Left ventricle myocardium superior (tissue), 1 donor: ENCODE measurements at regions not wholly inside any gene's neighbourhood (a gene's known extent, or its start where the extent isn't known, plus 50 kb on each side); places are given as distances from the start of the nearest gene placed in this dataset.
"Not testable (repeated sequence)": the region's sequence is repeated elsewhere in the genome, so short reads cannot be mapped to it uniquely, and the experiment has no call there.

Experiments
- ATAC-seq: fragments of 200-7000 bp; cut with Tn5 transposase; one replicate; pipeline ENCODE4 v1.9.1; 2020; ENCODE audit warnings: mild to moderate bottlenecking, moderate library complexity
- DNase-seq: peaks from one replicate; pipeline ENCODE4 v3.0.0-alpha.2; 2020
- intact Hi-C: fragments of 100-400 bp; cut with micrococcal nuclease; formaldehyde crosslinking; loops from one replicate; pipeline ENCODE4 v1.11.0; 2022
- donor health status: DM: no; HTN: yes; CAD: no; lungs with severe emphysema.

DNA sequence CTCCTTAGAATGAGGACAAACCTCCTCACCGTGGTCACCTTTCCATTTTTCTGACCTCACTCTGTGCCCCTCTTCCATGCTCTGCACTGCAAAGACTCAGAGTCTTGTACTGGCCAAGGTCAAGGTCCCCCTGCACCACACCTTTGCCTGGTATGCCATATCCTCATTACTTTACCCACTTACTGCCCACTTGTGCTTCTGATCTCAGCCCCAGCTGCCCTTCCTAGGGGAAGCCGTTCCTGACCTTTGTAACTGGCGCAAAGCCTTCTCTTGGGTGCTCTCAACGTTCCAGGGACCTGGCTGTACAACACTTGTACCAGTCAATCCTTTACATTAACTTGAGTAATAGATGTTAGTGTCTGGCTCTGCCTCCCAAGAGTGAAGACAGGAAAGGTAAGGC is 256.0 kb downstream of the SV2B start:
- intact Hi-C loops = no loop called here
- DNase-seq = no peak
- ATAC-seq = no peak

DNA sequence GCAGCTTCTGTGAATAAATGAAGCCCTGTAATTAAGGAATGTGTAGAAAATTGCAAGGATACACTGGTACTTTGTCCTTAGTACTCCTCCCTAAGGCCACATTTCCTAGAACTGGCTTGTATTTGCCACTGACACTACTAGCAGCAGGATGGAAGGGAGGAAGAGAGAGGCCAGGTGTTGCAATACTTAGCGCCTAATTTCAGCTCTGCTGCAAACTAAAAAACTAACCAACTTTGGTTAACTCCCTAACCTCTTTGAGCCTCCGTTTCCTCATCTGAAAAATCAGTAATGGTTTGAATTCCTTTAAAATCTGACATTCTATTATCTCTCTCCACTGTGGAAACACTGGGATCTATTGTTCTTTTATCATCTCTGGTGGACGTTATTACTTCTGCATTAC is 257.0 kb downstream of the SV2B start:
- intact Hi-C loops = no loop called here
- no peak for DNase-seq
- ATAC-seq = no peak

DNA sequence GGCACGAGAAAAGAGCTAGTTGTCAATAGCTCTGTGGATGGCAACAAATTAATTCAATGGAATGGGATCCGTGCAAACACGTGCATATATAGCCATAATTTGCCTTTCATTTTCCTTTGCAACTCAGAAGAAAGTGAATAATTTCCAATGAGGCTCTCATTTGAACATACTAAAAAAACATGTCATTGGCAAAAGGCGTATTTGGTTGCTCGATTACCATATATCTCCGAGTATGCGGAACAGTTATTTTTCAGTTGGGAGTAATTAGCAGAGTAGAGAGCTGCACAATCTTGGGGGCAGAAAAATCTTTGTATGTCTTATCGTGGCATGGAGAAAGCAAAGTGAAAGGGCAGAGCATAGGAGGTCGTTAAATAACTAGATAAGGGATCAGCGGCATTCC is 257.4 kb downstream of the SV2B start:
- intact Hi-C loops = no loop called here
- ATAC-seq (no peak), DNase-seq (no peak)

DNA sequence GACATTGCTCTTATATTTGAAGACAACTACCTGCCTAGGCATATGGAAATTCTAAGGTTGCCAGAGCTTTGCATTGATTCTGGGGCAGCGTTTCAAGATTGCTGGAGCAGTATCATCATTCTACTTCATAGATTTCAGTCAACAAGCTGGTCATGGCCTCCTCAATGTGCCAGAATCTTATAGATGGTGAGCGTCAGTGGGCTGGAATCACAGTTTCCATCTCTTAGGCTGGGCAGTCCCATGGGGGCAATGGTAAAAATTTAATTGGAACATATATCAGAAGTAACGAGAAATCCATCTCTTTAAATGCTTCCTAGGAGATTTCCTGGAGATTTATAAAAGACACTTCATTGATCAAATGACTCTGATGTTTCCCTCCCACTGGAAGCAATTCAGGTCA is 258.3 kb downstream of the SV2B start:
- intact Hi-C loops = no loop called here
- no peak for ATAC-seq
- DNase-seq = no peak

DNA sequence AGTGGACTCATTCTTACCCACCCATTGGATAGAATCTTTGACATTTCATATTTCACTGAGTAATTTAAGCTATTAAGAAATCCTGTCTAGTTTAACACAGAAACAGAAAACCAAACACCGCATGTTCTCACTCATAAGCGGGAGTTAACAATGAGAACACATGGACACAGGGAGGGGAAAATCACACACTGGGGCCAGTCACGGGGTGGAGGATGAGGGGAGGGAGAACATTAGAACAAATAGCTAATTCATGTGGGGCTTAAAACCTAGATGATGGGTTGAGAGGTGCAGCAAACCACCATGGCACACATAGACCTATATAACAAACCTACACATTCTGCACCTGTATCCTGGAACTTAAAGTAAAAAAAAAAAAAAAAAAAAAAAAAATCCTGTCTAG is 261.6 kb downstream of the SV2B start:
- ATAC-seq, intact Hi-C loops, DNase-seq: not testable (repeated sequence)

DNA sequence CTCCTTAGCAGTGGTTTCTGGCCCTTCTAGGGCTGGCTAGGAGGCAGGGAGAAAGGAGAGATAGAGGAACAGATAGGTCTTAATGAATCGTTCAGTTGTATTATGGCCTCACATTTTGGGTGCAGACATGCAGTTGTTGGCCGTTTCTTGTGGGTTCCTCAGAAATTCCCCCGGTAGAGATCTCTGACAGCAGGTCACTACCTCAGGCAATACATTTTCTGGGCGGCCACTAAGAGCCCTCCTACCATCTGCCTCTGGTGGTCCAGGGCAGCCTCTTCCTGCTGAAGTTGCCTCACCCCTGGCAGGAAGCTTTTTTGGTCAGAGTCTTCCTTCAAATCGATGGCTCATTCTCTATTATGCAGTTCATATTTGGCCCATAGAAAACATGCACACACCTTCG is 266.1 kb downstream of the SV2B start:
- no peak for DNase-seq
- intact Hi-C loops = no loop called here
- no peak for ATAC-seq

DNA sequence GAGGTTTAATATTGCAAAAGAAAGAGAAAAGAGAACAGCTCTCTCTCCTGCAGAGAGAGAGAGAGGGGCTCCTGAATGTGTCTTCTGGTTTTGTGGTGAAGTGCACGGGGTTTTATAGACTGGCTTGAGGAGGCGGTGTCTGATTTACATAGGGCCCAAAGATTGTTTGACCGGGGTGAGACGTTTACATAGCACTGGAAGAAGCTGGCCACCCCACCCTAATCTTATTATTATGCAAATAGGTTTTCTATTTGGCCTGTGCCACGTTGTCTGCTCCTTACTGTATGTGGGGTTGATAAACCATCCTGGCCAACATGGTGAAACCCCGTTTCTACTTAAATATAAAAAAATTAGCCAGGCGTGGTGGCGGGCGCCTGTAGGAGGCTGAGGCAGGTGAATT is 268.6 kb downstream of the SV2B start:
- intact Hi-C loops = no loop called here
- no peak for DNase-seq
- no peak for ATAC-seq

DNA sequence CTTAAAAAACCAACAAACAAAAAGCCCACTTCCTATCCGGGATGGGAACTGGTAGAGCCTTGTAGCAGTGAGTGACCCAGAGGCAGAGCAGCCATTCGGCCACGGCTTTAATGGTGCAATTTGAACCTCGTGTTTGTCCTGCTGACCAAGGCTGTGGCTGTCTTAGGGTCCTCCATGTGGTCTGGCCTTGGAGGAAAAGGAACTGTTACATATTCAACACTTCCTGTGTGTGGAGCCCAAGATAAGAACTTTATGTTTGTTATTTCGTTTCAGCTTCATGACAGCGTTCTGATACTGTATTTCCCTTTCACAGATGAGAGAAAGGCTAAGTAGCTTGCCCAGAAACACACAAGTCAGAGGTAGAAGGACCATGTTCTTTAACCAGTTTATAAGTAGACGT is 269.8 kb downstream of the SV2B start:
- intact Hi-C loops = no loop called here
- DNase-seq (no peak), ATAC-seq (no peak)

DNA sequence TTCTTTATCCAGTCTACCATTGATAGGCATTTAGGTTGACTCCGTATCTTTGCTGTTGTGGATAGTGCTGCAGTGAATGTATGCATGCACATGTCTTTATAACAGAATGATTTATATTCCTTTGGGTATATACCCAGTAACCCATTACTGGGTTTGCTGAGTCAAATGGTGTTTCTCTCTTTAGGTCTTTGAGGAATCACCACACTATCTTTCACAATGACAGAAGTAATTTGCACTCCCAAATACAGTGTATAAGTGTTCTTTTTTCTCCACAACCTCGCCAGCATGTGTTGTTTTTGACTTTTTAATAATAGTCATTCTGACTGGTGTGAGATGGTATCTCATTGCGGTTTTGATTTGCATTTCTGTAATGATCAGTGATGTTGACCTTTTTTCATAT is 271.3 kb downstream of the SV2B start:
- DNase-seq, ATAC-seq, intact Hi-C loops: not testable (repeated sequence)

DNA sequence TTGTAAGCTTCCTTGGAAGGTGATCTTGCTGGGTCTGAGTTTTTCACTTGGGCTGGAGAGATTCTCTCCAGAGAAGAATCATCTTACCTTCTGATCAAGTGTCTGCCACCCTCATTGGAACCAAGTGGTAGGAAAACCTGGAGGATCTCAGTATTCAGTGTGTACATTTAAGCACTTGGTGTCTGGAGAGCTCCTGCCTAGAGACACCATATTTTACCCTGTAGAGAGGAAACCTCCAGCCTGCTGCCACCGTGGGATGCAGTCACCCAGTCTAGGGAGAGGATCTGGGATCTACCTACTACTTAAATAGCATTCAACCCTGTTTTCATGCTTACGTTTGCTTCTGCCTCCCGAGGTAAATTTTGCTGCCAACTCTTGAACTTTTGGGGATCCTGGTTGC is 274.3 kb downstream of the SV2B start:
- intact Hi-C loops = no loop called here
- ATAC-seq (no peak), DNase-seq (no peak)

DNA sequence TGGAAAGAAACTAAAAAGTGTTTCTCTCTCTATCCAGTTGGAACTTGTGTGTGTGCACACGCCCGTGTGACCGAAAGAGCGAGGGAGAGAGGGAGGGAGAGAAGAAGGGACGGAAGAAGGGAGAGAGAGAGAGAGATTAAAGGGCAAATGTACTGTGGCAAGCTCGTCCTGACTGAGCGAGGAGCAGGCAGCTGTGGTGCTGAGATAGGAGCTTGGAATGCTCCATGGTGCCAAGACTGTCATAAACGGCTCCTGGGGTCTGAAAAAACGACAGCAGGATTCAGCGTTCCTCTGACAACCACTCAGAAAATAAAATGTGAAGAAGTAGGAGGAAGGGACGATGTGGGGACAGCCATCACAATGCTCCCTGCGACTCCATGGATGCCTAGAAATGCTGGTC is 276.0 kb downstream of the SV2B start:
- DNase-seq (peak; percentile 25), ATAC-seq (peak; percentile 52)
- intact Hi-C loops = no loop called here

DNA sequence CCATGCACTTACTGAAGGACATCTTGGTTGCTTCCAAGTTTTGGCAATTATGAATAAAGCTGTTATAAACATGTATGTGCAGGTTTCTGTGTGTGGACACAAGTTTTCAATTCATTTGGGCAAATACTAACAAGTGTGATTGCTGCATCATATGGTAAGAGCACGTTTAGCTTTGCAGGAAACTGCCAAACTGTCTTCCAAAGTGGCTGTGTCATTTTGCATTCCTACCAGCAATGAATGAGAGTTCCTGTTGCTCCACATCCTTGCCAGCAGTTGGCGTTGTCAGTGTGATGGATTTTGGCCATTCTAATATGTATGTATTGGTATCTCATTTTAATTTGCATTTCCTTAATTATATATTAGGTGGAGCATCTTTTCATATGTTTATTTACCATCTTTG is 280.1 kb downstream of the SV2B start:
- no peak for DNase-seq
- no peak for ATAC-seq
- intact Hi-C loops = no loop called here

DNA sequence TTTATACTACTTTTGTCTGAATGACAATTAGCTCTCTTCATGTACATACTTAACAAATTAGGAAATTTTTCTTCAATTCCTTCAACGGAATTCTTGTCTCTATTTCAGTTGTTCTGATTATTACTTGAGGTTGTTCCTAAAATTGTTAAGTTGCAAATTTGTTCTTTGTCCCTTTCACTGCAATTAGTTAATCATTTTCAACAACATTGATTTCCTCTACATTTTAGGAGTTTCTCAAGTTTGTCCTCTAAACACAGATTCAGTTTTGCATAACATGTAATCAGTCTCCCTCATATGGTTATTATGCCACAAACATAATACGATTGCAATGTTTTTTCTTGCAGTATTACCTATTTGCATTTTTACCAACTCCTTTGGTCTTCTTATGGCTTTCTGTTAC is 283.5 kb downstream of the SV2B start:
- DNase-seq (no peak), ATAC-seq (no peak)
- intact Hi-C loops = no loop called here

DNA sequence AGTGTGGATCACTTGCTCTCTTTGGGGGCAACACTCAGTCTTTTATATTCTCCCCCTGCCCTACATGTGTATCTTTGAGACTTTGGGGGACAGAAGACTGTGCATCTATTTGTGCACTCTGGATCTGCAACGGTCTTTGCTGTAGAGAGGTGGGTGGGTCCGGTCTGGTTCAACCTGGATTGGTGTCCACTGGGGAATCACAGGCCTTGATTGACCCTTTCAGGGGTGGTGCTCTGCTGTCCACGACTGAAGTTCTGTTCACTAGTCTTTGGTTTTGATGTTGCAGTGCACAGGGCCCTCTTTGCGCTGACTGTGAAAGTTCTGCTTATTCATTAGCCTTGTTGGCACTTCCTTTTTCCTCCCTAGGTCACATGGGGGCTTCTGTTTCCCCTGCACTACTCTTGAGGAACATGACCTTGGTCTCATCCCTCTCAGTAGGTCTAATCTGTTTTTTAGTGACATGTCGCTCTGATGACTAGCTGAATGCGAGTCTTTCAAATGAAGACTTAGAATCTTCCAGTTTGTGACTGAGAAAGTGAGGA is 284.2 kb downstream of the SV2B start:
- DNase-seq (no peak), ATAC-seq (no peak)
- intact Hi-C loops = no loop called here

DNA sequence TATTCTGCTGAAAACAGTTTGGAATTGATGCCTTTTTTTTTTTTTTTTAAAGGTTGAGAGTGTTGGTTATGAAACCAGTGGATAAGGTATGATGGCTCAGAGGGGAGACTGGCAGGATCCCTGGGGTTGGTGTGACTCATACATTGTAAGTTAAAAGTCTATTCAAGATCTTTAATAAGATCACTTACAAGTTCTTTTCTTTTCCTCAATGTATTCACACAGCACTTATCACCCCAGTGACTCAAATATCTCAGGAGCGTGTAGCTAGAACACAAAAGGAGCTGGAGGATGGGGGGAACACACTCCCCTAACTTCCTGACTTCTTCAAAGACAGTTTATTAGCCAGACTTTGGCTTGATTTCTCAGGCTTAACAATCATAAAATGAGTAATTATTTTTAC is 285.3 kb downstream of the SV2B start:
- ATAC-seq (no peak), DNase-seq (no peak)
- intact Hi-C loops = no loop called here

DNA sequence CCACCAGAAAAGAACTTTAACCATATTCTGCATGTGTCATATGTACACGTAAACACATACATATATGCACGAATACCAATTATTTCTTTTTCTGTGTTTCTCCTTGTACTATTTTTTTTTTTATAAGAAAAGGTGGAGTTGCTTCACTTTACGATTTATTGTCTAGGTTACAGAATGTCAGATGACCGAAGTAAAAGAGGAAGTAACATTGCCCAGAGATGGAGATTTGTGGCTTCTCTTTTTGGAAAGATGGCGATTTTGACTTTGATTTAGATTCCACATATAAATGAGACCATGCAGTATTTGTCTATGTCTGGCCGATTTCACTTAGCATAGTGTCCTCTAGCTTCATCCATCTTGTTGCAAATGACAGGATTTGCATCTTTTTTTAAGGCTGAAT is 293.1 kb downstream of the SV2B start:
- ATAC-seq = no peak
- no peak for DNase-seq
- intact Hi-C loops = no loop called here

DNA sequence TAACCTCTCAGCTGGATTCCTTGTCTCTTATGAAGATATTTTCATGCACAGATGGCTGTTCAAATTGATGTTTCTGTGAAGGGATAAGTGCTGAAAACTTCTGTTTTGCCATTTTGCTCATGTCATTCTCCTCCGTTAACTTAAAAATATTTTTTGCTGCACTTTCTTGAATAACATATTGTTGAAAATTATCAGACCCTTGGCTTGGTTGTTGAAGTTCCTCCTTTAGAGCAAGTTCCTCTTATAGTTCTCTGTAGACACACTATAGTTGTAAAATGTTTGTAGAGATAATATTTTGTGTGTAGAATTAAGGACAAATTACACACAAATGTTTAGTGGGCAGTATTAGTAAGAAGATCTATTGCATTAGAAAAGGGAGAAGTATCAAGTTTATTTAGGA is 300.4 kb downstream of the SV2B start:
- DNase-seq (no peak), ATAC-seq (no peak)
- intact Hi-C loops = no loop called here

DNA sequence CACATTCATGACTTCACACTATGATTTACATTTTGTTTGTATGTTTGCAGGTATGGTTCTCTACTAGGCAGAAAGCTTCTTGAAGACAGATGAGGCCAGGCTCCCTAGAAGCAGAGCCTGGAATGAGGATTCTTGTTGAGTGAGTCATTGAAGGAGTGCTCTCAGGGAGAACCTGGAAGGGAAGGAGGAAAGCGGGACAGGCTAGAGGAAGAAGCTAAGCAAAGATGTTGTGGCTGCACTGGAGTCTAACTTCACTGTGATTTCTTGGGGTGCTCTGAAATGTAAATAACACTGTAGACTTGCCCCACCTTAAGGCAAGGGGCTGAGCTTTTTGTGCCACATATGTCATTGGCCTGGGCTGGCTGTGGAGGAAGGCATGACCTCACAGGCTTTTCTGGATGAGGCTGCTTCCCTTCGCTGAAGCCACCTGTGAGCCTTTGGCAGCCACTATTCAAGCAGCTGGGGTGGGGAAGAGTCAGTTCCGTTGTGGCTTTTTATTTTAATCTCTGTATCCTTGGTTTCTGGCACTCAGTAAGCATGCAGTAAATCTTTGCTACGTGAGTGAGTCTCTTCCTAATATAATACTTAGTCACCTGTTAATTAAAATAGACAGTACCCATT is 307.3 kb downstream of the SV2B start:
- DNase-seq (no peak), ATAC-seq (peak; percentile 71)

DNA sequence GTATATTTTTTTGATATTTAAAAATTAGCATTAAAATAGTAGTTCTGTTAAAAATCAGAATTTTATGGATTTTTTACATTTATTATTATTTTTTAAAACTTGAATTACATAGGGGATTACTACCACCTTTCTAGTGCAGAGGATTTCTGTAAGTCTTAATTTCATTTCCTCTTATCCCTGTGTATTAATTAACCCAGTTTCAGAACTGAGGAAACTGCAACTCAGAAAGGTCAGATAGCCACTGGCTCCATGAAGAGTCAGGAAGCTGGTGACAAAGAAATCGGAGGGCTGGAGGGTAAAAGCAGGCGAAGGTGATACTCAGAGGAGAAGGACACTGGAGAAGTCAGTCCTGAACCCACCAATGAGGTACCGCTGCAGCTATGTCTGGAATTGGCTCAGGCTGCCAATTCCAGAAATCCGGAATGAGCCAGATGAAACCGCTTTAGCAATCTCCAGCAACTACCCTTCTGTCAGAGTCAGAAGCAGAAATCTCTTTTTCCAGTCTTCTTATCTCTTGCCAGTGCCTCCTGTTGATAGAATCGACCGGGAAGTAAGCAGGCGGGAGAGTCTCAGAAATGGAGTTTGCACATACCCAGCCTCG is 308.5 kb downstream of the SV2B start:
- intact Hi-C loops = no loop called here
- DNase-seq = no peak
- ATAC-seq = peak; percentile 87

More for the DNA sequence above, 307.3 kb downstream of the SV2B start:
- intact Hi-C loops = no loop called here

DNA sequence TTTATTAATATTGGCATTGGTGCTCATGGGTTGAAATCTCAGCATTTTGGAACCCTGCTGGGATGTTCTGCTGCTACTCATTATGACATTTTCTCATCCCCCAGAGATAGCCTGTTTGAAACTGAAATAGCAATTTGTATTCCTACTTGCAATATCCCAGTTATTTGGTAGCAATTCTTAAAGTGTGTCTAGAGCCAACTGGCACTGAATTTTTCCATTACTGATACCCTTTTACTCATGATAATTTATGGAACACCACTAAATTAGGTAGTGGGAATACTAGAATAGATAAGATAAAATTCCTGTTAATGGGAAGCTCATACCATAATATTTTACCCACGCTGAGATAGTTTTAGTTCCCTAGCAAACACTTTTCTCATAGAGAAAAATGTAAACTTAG is 309.3 kb downstream of the SV2B start:
- DNase-seq (no peak), ATAC-seq (peak; percentile 56)
- intact Hi-C loops = no loop called here

DNA sequence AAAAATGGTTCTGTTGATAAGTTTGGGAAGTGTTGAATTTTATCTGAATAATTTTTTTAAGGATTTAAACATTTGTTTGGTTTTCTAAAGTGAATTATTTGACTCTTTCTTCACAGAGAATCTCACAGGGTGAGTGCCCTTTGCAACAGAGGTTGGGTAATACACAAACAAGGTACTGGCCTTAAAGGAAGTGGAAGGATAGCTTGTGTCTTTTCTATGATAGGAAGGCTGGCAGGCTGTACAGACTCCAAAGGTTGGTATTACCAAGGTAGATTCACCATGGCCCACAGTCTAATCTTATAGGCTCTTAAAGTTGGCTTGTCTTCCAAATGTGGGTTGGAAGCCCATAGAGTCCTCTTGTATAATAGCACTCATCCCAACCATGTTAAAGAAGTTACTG is 311.5 kb downstream of the SV2B start:
- intact Hi-C loops = no loop called here
- no peak for DNase-seq
- ATAC-seq = no peak
